Astrocyte (in vitro differentiated cells and primary cell): ENCODE measurements at regions not wholly inside any gene's neighbourhood (a gene's known extent, or its start where the extent isn't known, plus 50 kb on each side); places are given as distances from the start of the nearest gene placed in this dataset.

ENCODE experiments used
- EZH2 ChIP-seq: IDR thresholded peaks from 2 replicates; pipeline ENCODE4 v1.6.1; 2012; ENCODE audit warnings: mild to moderate bottlenecking, low read length, inconsistent platforms; ENCODE audit not compliant: insufficient read depth
- TF ChIP-seq, protein P1 (sequence below): IDR thresholded peaks from 2 replicates; pipeline ENCODE4 v1.5.1; 2011; ENCODE audit warnings: low read depth, mild to moderate bottlenecking, inconsistent platforms, low read length, moderate library complexity; ENCODE audit not compliant: insufficient read depth

DNA sequence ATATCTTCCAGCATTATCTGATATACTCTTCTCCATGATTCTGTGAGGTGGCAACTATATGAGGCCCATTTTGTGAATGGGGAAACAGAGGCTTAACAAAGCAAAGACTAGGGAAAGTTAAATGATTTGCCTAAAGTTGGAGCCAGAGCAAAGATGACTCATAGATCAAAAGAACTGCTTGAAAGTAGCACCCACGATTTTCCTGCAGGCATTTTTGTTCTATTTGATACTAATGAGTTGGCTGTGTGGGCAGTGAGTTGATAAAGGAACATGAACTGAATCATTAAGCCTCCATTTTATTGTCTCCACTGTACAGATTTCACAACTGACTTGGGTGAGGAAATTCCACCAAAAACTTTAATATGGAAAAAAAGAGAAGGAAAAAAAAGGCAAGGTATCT lies 138.9 kb upstream of the IGFBP7 start:
- TF ChIP-seq, protein P1, sequence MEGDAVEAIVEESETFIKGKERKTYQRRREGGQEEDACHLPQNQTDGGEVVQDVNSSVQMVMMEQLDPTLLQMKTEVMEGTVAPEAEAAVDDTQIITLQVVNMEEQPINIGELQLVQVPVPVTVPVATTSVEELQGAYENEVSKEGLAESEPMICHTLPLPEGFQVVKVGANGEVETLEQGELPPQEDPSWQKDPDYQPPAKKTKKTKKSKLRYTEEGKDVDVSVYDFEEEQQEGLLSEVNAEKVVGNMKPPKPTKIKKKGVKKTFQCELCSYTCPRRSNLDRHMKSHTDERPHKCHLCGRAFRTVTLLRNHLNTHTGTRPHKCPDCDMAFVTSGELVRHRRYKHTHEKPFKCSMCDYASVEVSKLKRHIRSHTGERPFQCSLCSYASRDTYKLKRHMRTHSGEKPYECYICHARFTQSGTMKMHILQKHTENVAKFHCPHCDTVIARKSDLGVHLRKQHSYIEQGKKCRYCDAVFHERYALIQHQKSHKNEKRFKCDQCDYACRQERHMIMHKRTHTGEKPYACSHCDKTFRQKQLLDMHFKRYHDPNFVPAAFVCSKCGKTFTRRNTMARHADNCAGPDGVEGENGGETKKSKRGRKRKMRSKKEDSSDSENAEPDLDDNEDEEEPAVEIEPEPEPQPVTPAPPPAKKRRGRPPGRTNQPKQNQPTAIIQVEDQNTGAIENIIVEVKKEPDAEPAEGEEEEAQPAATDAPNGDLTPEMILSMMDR: no peak
- TF ChIP-seq EZH2: no peak
